GM23248 (cell line): ENCODE measurements at regions not wholly inside any gene's neighbourhood (a gene's known extent, or its start where the extent isn't known, plus 50 kb on each side); places are given as distances from the start of the nearest gene placed in this dataset.

ENCODE experiments used
- EZH2 ChIP-seq: fragments of 200-600 bp; sonication (generic); IDR thresholded peaks from 2 replicates; pipeline ENCODE4 v1.6.1; 2018; ENCODE audit warnings: antibody characterized with exemption, mild to moderate bottlenecking; ENCODE audit not compliant: insufficient read depth, poor library complexity, severe bottlenecking
- EZH2phosphoT487 ChIP-seq: fragments of 200-600 bp; sonication (generic); IDR thresholded peaks from 2 replicates; pipeline ENCODE4 v1.6.1; 2018; ENCODE audit warnings: antibody characterized with exemption, moderate library complexity, mild to moderate bottlenecking, low read depth; ENCODE audit not compliant: insufficient read depth

- TF ChIP-seq EZH2 (no peak), EZH2phosphoT487 (no peak)
These were observed 686.0 kb downstream of the PDHA2 start for GRCh38 chr4:96525898-96526297.
